NCI-H1417 (cell line): ENCODE measurements at regions not wholly inside any gene's neighbourhood (a gene's known extent, or its start where the extent isn't known, plus 50 kb on each side); places are given as distances from the start of the nearest gene placed in this dataset.
A peak's percentile ranks its signal among the peaks of the same experiment; 100 is the strongest.
"Not testable (repeated sequence)": the region's sequence is repeated elsewhere in the genome, so short reads cannot be mapped to it uniquely, and the experiment has no call there.

Experiments used
- DNase-seq, 3 experiments: peaks; one replicate each; lab custom pipeline; 2025; lab: John Stamatoyannopoulos, UW

DNA sequence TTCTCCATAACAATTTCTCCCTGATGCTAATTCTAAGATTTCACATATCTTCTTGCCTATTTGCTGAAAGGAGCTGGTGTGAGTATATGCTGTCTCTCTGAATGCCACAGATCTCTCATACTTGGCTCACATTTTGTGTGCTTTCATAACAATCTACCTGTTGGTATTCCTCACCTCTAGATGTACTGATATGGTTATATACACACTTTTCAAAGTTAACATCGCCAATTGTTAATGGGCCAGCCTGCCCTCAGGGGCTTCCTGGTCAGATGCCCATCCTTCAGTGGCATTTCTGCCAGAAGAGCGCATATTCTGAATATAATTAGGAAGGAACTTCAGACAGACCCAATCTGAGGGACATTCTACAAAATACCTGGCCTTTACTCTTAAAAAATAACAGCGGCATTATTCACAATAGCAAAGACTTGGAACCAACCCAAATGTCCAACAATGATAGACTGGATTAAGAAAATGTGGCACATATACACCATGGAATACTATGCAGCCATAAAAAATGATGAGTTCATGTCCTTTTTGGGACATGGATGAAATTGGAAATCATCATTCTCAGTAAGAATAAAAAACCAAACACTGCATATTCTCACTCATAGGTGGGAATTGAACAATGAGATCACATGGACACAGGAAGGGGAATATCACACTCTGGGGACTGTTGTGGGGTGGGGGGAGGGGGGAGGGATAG, 123.9 kb upstream of the FAT1 start:
- DNase-seq, result not testable (repeated sequence)

DNA sequence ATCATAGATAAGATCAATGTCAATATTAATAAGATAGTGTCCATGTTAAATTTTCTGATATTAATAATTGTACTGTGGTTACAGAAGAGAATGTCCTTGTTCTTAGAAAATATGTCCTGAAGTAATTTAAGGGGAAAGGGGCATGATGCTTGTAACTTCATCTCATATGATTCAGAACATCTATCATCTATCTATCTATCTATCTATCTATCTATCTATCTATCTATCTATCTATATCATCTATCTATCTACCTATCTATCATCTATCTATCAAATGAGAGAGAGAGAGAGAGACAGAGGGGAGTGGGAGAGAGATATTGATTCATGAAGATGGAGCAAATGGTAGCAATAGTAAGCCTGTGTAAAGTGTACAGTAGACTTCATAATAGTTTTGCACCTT, 124.8 kb upstream of the FAT1 start:
- no peak for DNase-seq

- DNase-seq, result no peak
Measured at GRCh38 chr4:186851291-186852072, 127.8 kb upstream of the FAT1 start.

DNA sequence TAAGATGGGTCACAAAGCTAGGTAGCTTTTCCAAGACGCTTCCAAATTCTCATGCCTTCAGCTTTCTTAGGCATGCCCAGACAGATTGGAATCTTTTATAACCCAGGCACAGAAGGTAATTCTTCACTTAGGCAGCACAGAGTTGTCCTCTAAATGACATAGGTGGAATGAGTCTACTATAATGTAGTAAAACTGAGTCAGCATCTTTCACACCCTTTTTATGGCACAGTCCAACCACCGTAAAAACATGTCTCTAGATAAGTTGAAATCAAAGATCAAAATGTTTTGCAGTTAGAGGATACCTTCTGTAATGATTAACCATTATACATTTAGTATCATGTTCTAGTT, 128.4 kb upstream of the FAT1 start:
- DNase-seq, result no peak

DNA sequence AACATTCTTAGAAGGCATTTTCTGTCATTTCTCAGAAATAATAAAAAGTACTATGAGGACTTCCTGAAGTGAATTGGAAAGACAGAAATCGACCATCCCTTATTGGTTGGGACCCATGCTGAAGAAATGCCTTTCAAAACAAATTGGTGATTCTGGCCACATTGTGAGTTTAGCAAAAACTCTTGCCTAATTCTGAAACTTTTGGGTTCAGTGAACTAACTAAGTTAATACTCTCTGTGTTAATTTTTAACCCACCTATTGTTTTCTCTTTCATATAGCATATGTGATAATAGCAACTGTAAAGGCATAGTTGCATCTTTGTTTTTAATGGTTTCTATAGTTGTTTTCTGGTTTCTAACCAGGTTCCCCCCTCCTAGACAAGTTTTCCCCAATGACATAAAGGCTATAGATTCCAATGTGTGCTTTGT, 129.3 kb upstream of the FAT1 start:
- DNase-seq, result no peak

DNA sequence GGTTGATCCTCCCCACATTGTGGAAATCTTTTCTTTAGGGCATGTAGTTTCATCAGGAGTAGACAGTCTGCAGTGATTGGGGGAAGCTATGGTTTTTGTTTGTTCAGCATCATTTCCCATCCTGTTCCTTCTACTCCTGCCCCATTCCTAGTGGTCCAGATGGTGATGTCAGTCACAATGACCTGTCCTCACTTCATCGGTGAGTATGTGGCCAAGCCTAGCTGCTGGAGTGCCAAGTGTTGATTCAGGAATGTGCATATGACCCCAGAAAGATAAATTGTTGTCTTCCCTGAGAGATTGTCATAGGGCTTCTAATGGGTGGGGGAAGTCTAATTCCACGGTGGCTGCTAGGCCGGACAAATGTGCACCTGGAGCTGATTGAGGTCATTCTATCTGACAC, 130.6 kb upstream of the FAT1 start:
- no peak for DNase-seq

DNA sequence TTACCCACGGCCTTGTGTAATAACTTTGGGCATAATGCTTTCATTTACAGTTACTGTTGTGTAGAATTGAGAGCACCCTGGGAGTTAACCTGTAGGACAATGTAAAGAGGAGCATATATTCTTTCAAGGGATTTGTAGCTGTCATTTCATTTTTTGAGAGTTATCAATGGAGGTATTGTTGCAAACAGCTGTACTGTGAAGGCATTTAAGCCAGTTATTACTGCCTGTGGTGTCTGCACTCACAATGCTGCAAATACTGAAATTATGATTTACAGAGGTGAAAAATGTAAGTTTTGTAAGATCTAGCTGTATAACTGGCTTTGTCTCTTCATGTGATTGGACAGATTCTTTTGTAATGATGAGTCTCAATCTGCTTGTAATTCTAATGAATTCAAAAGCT, 131.5 kb upstream of the FAT1 start:
- no peak for DNase-seq

DNA sequence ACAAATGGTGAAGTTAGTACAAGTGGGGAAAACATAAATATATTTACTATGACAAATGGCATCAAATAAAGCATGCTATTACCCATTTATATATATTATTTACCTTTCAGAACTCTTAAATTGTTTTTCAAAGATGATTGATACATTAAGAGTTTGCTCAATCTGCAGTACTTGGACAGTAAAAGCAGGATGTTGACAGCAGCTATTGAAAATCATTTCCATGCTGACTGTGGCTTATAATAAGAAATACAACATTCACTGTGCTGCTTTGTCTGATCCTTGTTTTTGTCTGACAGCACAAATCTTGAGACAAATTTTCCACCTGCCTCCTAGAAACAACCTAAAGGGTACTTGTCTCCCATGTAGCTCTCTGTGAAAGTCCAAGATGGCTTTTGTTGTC, 134.1 kb upstream of the FAT1 start:
- DNase-seq, result no peak

- DNase-seq, result no peak
Measured at GRCh38 chr4:186858355-186858754, 134.7 kb upstream of the FAT1 start.

DNA sequence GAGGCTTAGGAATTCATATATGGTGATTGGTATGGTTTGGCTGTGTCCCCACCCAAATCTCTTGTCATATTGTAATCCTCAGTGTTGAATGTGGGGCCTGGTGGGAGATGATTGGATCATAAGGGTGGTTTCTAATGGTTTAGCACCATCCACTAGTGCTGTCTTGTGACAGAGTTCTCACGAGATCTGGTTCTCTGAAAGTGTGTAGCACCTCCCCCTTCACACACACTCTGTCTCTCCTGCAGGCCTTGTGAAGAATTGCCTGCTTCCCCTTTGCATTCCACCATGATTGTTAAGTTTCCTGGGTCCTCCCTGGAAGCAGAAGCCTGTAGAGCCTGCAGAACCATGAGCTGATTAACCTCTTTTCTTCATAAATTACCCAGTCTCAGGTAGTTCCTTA, 135.8 kb upstream of the FAT1 start:
- DNase-seq, result no peak

GRCh38 chr4:186861317-186861716, 137.7 kb upstream of the FAT1 start:
- no peak for DNase-seq

- no peak for DNase-seq
Measured at GRCh38 chr4:186871856-186872255, 148.2 kb upstream of the FAT1 start.

- not testable (repeated sequence) for DNase-seq
Measured at GRCh38 chr4:186873095-186873494, 149.4 kb upstream of the FAT1 start.

DNA sequence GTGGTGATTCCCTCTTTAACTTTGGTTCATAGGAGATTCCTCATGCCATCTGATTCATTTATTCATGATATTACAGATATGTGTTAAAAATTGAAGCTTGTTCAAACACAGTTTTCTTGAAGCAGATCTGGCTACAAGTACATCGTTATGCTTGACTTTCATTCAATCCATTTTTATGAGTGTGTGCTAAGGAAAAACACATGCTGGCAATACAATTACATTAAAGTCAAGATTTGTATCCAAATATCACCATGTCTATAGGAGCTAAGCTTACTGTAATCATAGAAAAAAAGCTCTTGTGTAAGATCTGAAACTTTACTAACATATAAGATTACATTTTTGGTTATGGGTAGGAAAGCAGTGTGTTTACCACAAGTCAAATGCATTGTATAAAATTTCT, 151.8 kb upstream of the FAT1 start:
- DNase-seq, result no peak

DNA sequence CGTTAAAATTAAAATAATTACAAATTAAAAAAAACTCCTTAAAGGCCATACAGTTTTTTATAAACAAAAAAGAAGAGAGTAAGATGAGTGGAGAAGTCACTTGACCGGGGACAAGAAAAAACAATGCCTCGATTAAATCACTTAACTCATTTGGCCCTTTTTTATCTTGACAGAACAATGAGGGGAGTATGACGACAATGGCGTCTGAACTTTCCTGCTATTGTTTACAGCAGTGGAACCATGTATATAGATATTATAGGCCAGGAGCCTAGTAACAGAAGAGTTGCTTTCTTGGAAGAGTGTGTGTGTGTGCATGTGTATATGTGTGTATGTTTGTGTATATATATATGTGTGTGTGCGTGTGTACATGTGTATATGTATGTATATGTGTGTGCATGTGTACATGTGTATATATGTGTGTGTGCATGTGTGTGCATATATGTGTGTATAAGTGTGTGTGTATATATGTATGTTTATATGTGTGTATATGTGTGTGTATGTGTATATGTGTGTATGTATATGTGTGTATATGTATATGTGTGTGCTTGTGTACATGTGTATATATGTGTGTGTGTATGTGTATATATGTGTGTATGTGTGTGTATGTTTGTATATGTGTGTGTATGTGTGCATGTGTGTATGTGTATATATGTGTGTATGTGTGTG, 153.4 kb upstream of the FAT1 start:
- no peak for DNase-seq

- no peak for DNase-seq
Measured at GRCh38 chr4:186878203-186878776, 154.6 kb upstream of the FAT1 start.

DNA sequence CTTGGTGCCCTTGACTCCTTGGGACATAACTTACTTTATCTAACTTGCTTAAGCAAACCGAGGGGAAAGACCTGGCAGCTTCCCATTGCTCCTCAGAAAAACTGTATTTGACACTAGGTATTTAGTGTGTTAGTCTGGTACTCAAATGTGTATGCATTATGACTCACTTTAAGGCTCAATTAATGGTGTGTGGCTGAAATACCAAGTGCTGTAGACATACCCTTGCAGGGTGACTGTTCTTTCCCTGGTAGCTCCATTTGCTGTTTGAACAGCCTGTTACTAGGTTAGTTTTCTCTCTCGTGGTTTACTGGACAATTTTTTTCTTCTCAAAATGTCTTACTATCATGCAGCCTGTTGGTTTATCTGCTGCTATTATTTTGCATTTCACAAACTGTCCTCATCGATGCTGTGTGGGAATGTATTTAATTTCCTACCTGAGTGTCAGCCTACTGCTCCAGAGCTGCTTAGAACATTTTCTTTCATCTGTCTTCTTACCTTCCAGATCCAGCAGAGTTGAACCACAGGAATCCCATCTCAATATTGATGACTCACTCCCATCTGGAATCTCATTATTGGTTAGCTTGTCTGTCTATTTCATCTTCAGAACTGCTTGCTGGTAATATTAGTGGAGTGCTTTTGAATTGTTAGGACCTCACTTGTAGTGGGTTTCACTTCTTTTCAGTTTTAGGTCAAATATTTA, 158.0 kb upstream of the FAT1 start:
- peak in 1 of 3 experiments; percentile 3 for DNase-seq

DNA sequence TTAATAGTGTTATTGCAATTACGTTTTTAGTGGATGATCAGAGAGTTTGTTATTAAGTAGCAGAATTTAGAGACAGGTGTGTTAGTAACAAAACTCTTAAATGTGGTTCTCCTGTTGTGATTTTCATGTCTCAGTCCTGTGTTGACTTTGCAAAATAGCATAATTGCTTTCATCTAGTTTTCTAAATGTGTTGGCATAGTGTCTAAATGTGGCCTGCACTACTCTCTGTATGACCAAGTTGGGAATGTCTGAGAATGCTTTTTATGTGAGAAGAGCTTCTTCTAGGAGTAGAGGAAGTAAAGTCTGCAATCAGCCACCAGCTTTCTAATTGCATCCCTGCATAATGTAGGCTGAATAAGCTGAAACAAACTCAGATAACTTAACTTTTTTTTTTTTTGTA, 158.6 kb upstream of the FAT1 start:
- peak in 1 of 3 experiments; percentile 2 for DNase-seq

DNA sequence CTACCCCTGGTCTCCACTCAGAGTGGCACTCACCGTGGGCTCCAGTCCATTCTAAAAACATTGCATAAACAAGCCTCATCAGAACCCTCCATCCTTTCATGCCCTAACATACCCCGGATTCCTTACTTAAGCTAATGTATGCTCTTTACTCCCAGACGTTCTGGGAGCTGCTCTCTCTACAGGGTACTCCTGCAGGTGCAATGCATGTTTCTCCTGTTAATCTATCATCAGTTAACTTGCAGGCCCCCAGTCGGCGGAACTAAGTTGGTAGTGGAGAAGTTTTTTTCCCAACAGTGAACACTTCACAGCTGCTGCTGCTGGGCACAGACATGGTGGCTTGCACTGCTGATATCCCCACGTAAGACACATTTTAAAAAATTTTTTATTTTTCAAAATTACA, 161.6 kb upstream of the FAT1 start:
- DNase-seq, result no peak

DNA sequence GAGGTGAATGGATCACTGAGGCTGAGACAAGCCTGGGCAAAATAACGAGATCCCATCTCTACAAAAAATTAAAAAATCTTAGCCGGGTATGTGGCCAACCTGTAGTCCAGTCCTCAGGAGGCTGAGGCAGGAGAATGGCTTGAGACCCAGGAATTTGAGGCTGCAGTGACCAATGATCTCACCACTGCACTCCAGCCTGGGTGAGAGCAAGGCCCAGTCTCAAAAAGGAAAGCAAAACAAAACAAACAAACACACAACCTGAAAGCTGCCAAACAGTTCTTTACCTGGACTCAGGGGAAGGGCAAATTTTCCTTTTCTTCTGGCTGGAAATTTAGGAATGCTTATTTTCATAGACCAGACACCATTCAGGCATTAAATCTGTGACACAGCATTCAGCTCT, 163.1 kb upstream of the FAT1 start:
- no peak for DNase-seq

GRCh38 chr4:186887291-186887700, 163.6 kb upstream of the FAT1 start:
- peak in 2 of 3 experiments; percentile 6 to 7 for DNase-seq

DNA sequence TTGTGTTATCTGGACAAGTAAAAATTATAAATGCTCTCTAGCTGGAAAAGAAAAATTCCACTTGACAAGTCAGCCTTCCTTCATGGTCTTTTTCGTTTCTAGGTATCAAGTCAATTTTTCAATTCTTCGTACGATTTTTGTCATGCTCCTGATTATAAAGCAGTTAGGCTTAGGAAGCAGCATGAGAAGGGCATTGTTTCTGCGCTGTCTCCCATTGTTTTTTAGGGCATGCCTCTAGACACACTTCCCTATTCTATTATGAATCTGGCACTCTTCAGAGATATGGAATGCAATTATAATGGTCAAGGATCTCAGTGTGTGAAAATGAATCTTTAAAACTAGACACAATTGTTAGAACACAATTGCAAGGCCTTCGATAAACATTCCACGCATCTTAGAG, 164.1 kb upstream of the FAT1 start:
- DNase-seq, result no peak
